ENCODE measurements at regions not wholly inside any gene's neighbourhood (a gene's known extent, or its start where the extent isn't known, plus 50 kb on each side); places are given as distances from the start of the nearest gene placed in this dataset.

- TF ChIP-seq ZBTB26 (tag by site-specific recombination; optimal IDR thresholded peaks at IDR 0.05) (no peak), CTCF (tag by site-specific recombination; IDR thresholded peaks at IDR 0.05) (no peak), ZNF830 (tag by site-specific recombination; IDR thresholded peaks at IDR 0.05; ENCODE audit: low read depth) (no peak), SP2 (tag by site-specific recombination; IDR thresholded peaks at IDR 0.05) (no peak), ZNF280D (tag by site-specific recombination; IDR thresholded peaks at IDR 0.05) (no peak), ELK4 (IDR thresholded peaks at IDR 0.05; ENCODE audit: borderline replicate concordance, low read depth, low read length) (no peak), ZNF26 (tag by site-specific recombination; IDR thresholded peaks at IDR 0.05) (no peak)
Observed at GRCh38 chr2:8532438-8532837, 149.4 kb upstream of the ID2 start.
